ENCODE measurements at regions not wholly inside any gene's neighbourhood (a gene's known extent, or its start where the extent isn't known, plus 50 kb on each side); places are given as distances from the start of the nearest gene placed in this dataset.

- no peak for TF ChIP-seq TAF1 (IDR thresholded peaks at IDR 0.05; ENCODE audit: low read depth, low read length)
- no peak for TF ChIP-seq GTF2F1 (IDR thresholded peaks at IDR 0.05; ENCODE audit: borderline replicate concordance, low read depth, low read length)
- no peak for TF ChIP-seq NANOG (IDR thresholded peaks at IDR 0.05; ENCODE audit: insufficient read depth, low read depth, low read length, poor library complexity, severe bottlenecking)
- no peak for TF ChIP-seq PHF8 (conservative IDR thresholded peaks at IDR 0.05; ENCODE audit: low read depth, low read length)
- TF ChIP-seq SIN3A (conservative IDR thresholded peaks at IDR 0.05 in 1 of 2, IDR thresholded peaks at IDR 0.05 in 1 of 2; ENCODE audit: low read depth in 1 of 2, low read length in 2 of 2), result no peak
- TF ChIP-seq ATF3 (IDR thresholded peaks at IDR 0.05; ENCODE audit: insufficient read depth, low read depth, low read length), result no peak
- TF ChIP-seq FOSL1 (IDR thresholded peaks at IDR 0.05; ENCODE audit: insufficient read depth, low read depth, low read length), result no peak
- TF ChIP-seq SIX5 (IDR thresholded peaks at IDR 0.05; ENCODE audit: low read depth, low read length), result no peak
Observed at GRCh38 chr11:11020747-11021149, 162.9 kb upstream of the ZBED5 start (continued).

All from H1 (cell line).